A549 (cell line): ENCODE measurements at regions not wholly inside any gene's neighbourhood (a gene's known extent, or its start where the extent isn't known, plus 50 kb on each side); places are given as distances from the start of the nearest gene placed in this dataset.

Experiments
- ATAC-seq, 2 experiments: fragments of 200-7000 bp in 1 of 2; fragments of >200 bp in 1 of 2; cut with Nextera tagmentation in 1 of 2; cut with Tn5 transposase in 1 of 2; 3 replicates each; pipeline versions ENCODE4 v1.8.0 to v1.9.1; 2018 to 2020; ENCODE audit warnings: mild to moderate bottlenecking in 1 of 2, moderate library complexity in 1 of 2
- CTCF ChIA-PET: fragments of 300-600 bp; sonication (Branson Sonifier 250); formaldehyde crosslinking; extraction: SDS; loops from one replicate; lab custom pipeline; 2021; ENCODE audit warnings: antibody characterized with exemption, inconsistent platforms; lab: Yijun Ruan, JAX
- POLR2A ChIA-PET: fragments of 350-600 bp; formaldehyde crosslinking; extraction: SDS; loops from one replicate; lab custom pipeline; 2021; ENCODE audit warnings: antibody characterized with exemption, inconsistent platforms; lab: Yijun Ruan, JAX
- DNase-seq, 2 experiments: peaks; one replicate each; pipeline versions ENCODE4 v3.0.0 to v3.0.0-alpha.2; 2011 to 2016; ENCODE audit warnings: low read depth in 1 of 2, low spot score in 1 of 2
- FAIRE-seq: peaks from 2 replicates; lab custom pipeline; 2011; peaks lifted over from hg19 to GRCh38; lab: Jason Lieb, UNC
- H3K27ac ChIP-seq, 2 experiments: fragments of >200 bp; sonication (Bioruptor Twin); formaldehyde crosslinking; 3 replicates each; pipeline ENCODE4 v1.5.1; 2016 to 2017
- H3K4me1 ChIP-seq: fragments of >200 bp; sonication (Bioruptor Twin); formaldehyde crosslinking; 3 replicates; pipeline ENCODE4 v1.6.1; 2016
- H3K4me2 ChIP-seq: fragments of >200 bp; sonication (Bioruptor Twin); formaldehyde crosslinking; 3 replicates; pipeline ENCODE4 v1.6.1; 2016
- H3K4me3 ChIP-seq: fragments of >200 bp; sonication (Bioruptor Twin); formaldehyde crosslinking; 3 replicates; pipeline ENCODE4 v1.5.1; 2016
- H3K9me3 ChIP-seq: fragments of >200 bp; sonication (Bioruptor Twin); formaldehyde crosslinking; 3 replicates; pipeline ENCODE4 v1.6.1; 2016
- ATOH8 ChIP-seq: fragments of 250-450 bp; sonication (Bioruptor Pico); IDR thresholded peaks from 2 replicates; pipeline ENCODE4 v1.5.0; 2020; ENCODE audit warnings: low read depth, mild to moderate bottlenecking, moderate library complexity
- CBX8 ChIP-seq: fragments of 200-600 bp; sonication (generic); IDR thresholded peaks from 2 replicates; pipeline ENCODE4 v1.6.1; 2016
- E2F6 ChIP-seq: IDR thresholded peaks from 2 replicates; pipeline ENCODE4 v1.6.1; 2012; ENCODE audit warnings: low read depth, borderline replicate concordance
- ESRRA ChIP-seq: fragments of 150-350 bp; IDR thresholded peaks from 2 replicates; pipeline ENCODE4 v1.6.1; 2014; ENCODE audit warnings: mild to moderate bottlenecking, low read length, borderline replicate concordance
- GATA3 ChIP-seq: IDR thresholded peaks from 2 replicates; pipeline ENCODE4 v1.6.1; 2012; ENCODE audit warnings: borderline replicate concordance
- HOXB5 ChIP-seq: fragments of 250-450 bp; sonication (Bioruptor Pico); IDR thresholded peaks from 2 replicates; pipeline ENCODE4 v1.5.0; 2020; ENCODE audit warnings: mild to moderate bottlenecking, moderate library complexity
- KDM1A ChIP-seq: fragments of 200-600 bp; sonication (generic); IDR thresholded peaks from 2 replicates; pipeline ENCODE4 v1.6.1; 2016; ENCODE audit warnings: low read depth, mild to moderate bottlenecking
- MAX ChIP-seq: IDR thresholded peaks from 2 replicates; pipeline ENCODE4 v1.6.1; 2012
- MYC ChIP-seq: IDR thresholded peaks from 2 replicates; pipeline ENCODE4 v1.6.1; 2012; ENCODE audit warnings: mild to moderate bottlenecking, inconsistent platforms, low read length, improper control_type of control experiment, borderline replicate concordance
- NPAS2 ChIP-seq: fragments of 250-450 bp; sonication (Bioruptor Pico); IDR thresholded peaks from 2 replicates; pipeline ENCODE4 v1.8.0; 2022; ENCODE audit warnings: mild to moderate bottlenecking, moderate library complexity, borderline replicate concordance
- NR3C1 ChIP-seq: fragments of >200 bp; sonication (Bioruptor Twin); formaldehyde crosslinking; IDR thresholded peaks from 3 replicates; pipeline ENCODE4 v1.6.1; 2017
- PBX3 ChIP-seq: IDR thresholded peaks from 2 replicates; pipeline ENCODE4 v1.6.1; 2012
- RCOR1 ChIP-seq: fragments of 150-350 bp; IDR thresholded peaks from 2 replicates; pipeline ENCODE4 v1.6.1; 2014; ENCODE audit warnings: antibody characterized with exemption, low read length, low read depth
- REST ChIP-seq: fragments of 200-600 bp; sonication (generic); IDR thresholded peaks from 2 replicates; pipeline ENCODE4 v1.6.1; 2016; ENCODE audit warnings: antibody characterized with exemption, mild to moderate bottlenecking, moderate library complexity
- SMC3 ChIP-seq: fragments of >200 bp; sonication (Bioruptor Twin); formaldehyde crosslinking; IDR thresholded peaks from 3 replicates; pipeline ENCODE4 v1.6.1; 2018; ENCODE audit warnings: inconsistent platforms
- TFCP2L1 ChIP-seq: fragments of 250-450 bp; sonication (Bioruptor Pico); IDR thresholded peaks from 2 replicates; pipeline ENCODE4 v1.5.0; 2021; ENCODE audit warnings: mild to moderate bottlenecking
- WGBS: methylation state at CpG from one replicate; pipeline ENCODE4 v1.1.6; 2017; ENCODE audit errors: missing lambda C conversion rate; 5-methylcytosine and 5-hydroxymethylcytosine counted together

GRCh38 chr11:119876841-119877240, 147.8 kb upstream of the NECTIN1 start:
- 52% methylated on average over 7 of the region's 12 CpGs for WGBS
- H3K27ac ChIP-seq: no peak overlapping the region
- ATAC-seq (no peak), FAIRE-seq (no peak)
- H3K4me1 ChIP-seq: no peaks in the 10 kb centered on the region
- H3K9me3 ChIP-seq: no peaks in the 10 kb centered on the region
- POLR2A ChIA-PET: no interaction called here
- H3K4me3 ChIP-seq: no peak overlapping the region
- H3K4me2 ChIP-seq: no peak overlapping the region
- no peak for TF ChIP-seq GATA3
- TF ChIP-seq REST: no peak
- no peak for TF ChIP-seq MAX
- TF ChIP-seq KDM1A: no peak
- TF ChIP-seq TFCP2L1 (CRISPR knock-in tag): no peak
- no peak for TF ChIP-seq MYC
- TF ChIP-seq, all 56 proteins: peak for 0
- CTCF ChIA-PET: no interaction called here
- DNase-seq: no peak

- ChIA-PET POLR2A (no interaction called here), CTCF (no interaction called here)
- H3K9me3 ChIP-seq: no peaks in the 10 kb centered on the region
- TF ChIP-seq NR3C1: no peak
- no peak for TF ChIP-seq NPAS2 (CRISPR knock-in tag)
- TF ChIP-seq HOXB5 (CRISPR knock-in tag): no peak
- no peak for TF ChIP-seq E2F6
- TF ChIP-seq RCOR1: no peak
- no peak for TF ChIP-seq ATOH8 (CRISPR knock-in tag)
- TF ChIP-seq SMC3: no peak
- no peak for TF ChIP-seq CBX8
- TF ChIP-seq PBX3: no peak
- 26% methylated on average over 4 of the region's 7 CpGs for WGBS
- no peak overlapping the region for H3K4me3 ChIP-seq
- no peak overlapping the region for H3K27ac ChIP-seq
- no peak for FAIRE-seq
- ATAC-seq: no peak
- H3K4me2 ChIP-seq: no peak overlapping the region
- DNase-seq: no peak
- H3K4me1 ChIP-seq: no peaks in the 10 kb centered on the region
Measured at GRCh38 chr11:119875841-119876600, 147.0 kb upstream of the NECTIN1 start.

GRCh38 chr11:119874660-119875238, 145.7 kb upstream of the NECTIN1 start:
- Histone ChIP-seq H3K4me2 (no peak overlapping the region), H3K9me3 (no peaks in the 10 kb centered on the region), H3K4me3 (no peak overlapping the region), H3K4me1 (no peaks in the 10 kb centered on the region), H3K27ac (no peak overlapping the region)
- ATAC-seq: no peak
- TF ChIP-seq ESRRA: no peak
- no peak for TF ChIP-seq REST
- TF ChIP-seq NPAS2 (CRISPR knock-in tag): no peak
- FAIRE-seq: no peak
- WGBS: 38% methylated on average over 12 of the region's 15 CpGs
- no peak for DNase-seq
- POLR2A ChIA-PET: no interaction called here
- CTCF ChIA-PET: no interaction called here
